ENCODE measurements at regions not wholly inside any gene's neighbourhood (a gene's known extent, or its start where the extent isn't known, plus 50 kb on each side); places are given as distances from the start of the nearest gene placed in this dataset.
A peak's percentile ranks its signal among the peaks of the same experiment; 100 is the strongest.

DNA sequence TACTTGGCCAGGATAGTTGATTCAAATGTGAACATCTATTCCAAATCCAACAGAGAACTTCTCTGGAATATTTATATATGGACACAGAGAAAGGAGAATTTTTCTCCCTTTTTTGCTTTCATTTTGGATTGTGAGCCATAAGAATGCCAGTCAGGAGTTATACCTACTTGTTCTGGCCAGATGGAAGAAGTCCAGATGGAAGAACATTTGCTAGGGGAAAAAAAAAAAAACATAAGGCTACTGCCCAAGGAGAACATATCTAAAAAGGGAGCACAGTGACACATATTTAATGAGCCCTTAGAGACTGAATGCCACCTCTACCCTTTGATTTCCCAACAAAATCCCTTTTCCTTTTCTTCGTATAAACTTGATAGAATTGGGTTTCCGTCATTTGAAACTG is 61.7 kb upstream of the PPP2R2B start:
- no peak for DNase-seq (ENCODE audit: extremely low read depth in 1 of 2, low read depth in 1 of 2)

GRCh38 chr5:146944019-146944418 is 65.5 kb upstream of the PPP2R2B start:
- DNase-seq (ENCODE audit: extremely low read depth in 1 of 2, low read depth in 1 of 2) = no peak

- no peak for DNase-seq (ENCODE audit: extremely low read depth in 1 of 2, low read depth in 1 of 2)
Measured at GRCh38 chr5:146944764-146945616, 66.4 kb upstream of the PPP2R2B start.

- DNase-seq (ENCODE audit: extremely low read depth in 1 of 2, low read depth in 1 of 2) = no peak
Measured at GRCh38 chr5:146945617-146946084, 67.1 kb upstream of the PPP2R2B start.

- DNase-seq (ENCODE audit: extremely low read depth in 1 of 2, low read depth in 1 of 2) = no peak
Measured at GRCh38 chr5:146947181-146947941, 68.8 kb upstream of the PPP2R2B start.

GRCh38 chr5:146948666-146949065 is 70.1 kb upstream of the PPP2R2B start:
- DNase-seq (ENCODE audit: extremely low read depth in 1 of 2, low read depth in 1 of 2) = no peak

DNA sequence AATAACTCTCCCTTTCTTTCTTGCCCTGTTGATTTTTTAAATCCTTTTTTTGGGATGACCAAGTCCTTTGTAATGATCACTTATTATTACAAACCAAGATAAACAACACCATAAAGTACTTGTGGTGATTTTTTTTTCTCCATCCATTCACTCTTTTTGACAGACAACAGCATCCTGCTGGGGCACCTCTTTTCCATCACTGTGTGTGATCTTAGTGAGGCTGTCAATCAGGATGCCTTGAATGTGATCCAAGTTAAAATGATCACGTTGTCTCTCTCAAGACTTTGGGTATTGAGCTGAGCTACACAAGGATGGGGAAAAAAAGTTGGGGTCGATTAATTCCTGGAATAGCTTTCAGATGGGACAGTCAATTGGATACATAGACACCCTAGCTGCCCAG is 73.6 kb upstream of the PPP2R2B start:
- no peak for DNase-seq (ENCODE audit: extremely low read depth in 1 of 2, low read depth in 1 of 2)

DNA sequence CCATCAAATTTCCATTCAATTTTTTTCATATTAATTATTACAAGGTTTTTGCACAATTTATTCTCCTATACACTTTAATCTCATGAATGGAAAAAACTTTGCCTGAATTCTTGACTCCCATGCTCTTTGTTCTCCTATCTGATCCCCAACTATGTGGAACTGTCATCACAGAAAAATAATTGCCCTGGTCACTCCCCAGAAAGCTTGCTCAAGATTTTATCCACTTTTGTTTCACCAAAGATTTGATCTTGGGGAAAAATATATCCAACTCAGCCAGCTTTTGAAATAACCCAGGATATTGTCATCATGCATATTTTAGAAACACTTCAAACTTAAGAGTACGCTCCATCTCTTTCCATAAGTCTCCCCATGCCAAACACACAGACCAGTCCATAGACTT is 77.7 kb upstream of the PPP2R2B start:
- no peak for DNase-seq (ENCODE audit: extremely low read depth in 1 of 2, low read depth in 1 of 2)

DNA sequence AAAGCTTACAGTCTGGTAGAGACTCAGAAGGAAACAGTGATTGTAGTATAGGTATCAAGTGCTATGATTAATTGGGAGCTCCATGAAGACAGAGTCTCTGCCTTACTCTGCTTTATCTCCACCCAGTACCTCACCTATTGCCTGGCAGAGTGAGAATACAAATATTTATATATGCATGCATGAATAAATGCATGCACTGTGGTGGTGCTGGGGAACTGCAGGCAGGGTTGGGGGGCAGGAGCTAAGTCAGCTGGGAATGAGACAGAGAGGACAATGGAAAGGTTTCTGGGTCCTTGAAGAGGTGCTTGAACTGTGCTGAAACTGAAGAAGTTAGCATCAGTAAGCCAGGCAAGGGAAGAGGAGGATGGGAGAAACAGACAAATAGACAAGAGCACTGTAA is 80.8 kb upstream of the PPP2R2B start:
- DNase-seq (ENCODE audit: extremely low read depth in 1 of 2, low read depth in 1 of 2) = no peak

GRCh38 chr5:146962801-146963355 is 84.3 kb upstream of the PPP2R2B start:
- no peak for DNase-seq (ENCODE audit: extremely low read depth in 1 of 2, low read depth in 1 of 2)

DNA sequence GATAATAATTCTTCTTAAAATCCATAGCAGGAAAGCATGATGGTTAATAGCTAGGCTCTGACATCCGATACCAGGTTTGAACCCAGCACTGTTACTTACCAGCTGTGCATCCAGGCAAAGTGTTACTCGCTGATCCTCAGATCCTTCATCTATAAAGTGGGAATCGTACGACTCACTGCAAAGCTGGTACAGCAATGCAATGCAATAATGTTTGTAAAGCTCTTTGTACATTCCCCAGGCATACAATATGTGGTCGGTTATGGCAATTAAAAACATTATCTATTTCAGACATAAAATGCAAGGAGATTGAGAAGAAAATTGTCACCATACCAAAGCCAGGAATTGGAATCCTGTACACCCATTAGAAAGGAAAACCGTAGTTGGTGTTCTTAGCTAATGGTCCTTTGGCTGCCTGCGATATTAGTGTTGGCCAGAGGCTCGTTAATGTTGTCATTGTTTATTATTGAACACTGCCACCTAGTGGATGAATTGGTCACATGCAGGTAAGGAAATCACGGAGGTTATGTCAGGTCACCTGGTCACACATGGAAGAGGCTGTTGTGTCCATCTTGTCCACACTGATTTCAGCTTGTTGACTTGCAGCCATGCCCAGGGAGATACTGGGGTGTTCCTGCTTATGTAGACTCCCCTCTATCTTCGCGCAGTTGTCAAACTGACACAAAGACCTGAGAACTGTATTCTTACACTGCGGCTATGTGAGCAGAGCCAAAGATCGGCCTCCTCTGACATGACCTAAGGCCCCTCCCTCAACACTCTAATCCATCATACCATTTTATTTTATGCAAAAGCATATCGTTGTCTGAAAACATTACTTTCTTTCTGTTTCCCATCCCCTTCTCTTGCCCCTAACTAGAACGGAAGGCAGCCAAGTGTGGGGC is 87.5 kb upstream of the PPP2R2B start:
- DNase-seq (ENCODE audit: extremely low read depth in 1 of 2, low read depth in 1 of 2) = peak in 1 of 2 donors; percentile 13

GRCh38 chr5:146967646-146968045 is 89.1 kb upstream of the PPP2R2B start:
- DNase-seq (ENCODE audit: extremely low read depth in 1 of 2, low read depth in 1 of 2) = no peak

DNA sequence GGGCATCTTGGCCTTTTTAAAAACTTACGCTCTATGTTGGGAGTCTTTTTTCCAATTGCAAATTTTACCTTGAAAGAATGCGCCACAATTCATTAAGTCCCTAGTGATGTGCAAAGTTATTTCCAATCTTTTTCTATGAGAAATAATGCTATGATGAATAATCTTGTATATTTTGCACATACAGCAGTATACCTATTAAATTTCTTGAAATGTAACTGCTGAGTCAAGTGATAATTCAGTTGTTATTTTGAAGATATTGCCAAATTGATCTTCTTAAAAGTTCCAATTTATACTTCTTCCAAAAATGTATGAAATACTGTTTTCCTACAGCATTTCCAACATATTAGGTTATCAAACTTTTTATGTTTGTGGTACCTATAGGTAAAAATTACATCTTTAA is 92.8 kb upstream of the PPP2R2B start:
- no peak for DNase-seq (ENCODE audit: extremely low read depth in 1 of 2, low read depth in 1 of 2)

GRCh38 chr5:146986469-146986868 is 107.9 kb upstream of the PPP2R2B start:
- no peak for DNase-seq (ENCODE audit: extremely low read depth in 1 of 2, low read depth in 1 of 2)

- no peak for DNase-seq (ENCODE audit: extremely low read depth in 1 of 2, low read depth in 1 of 2)
Measured at GRCh38 chr5:146993876-146994530, 115.4 kb upstream of the PPP2R2B start.

DNA sequence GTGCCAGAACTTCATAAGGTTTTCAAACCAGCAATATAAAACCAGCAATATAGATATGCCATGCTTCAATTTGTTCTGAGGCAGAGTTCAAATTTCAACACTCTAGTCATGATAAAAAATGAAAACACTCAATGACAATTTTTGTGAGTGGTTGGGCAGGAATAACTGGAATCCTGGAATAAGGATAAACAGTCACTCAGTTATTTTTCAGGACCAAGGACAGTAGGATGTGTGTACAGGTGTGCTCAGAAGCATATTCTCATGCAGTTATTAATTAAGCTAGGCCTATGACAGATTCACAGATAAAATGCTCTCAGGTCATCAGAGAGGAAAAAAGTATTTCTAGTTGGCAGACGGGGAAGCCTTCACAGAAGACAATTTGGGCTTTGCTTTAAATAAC is 117.3 kb upstream of the PPP2R2B start:
- no peak for DNase-seq (ENCODE audit: extremely low read depth in 1 of 2, low read depth in 1 of 2)

DNA sequence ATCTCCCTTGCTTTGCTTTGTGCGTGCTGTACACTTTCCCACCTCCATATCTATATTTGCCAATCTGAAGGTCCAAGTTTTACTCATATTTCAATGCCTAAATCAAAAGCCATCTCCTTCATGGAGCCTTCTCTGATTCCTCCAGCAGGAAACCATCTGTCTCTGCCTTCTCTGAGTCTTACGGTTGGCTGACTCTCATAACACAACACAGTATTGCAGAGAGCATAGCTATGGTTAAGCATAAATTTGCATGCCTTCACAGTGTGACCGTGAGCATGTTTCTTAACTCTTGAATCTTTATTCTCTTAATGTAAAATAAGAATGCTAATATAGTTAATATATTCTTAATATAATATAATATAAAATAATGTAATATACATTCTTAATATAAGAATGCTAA is 136.8 kb upstream of the PPP2R2B start:
- DNase-seq (ENCODE audit: extremely low read depth in 1 of 2, low read depth in 1 of 2) = no peak

- no peak for DNase-seq (ENCODE audit: extremely low read depth in 1 of 2, low read depth in 1 of 2)
Measured at GRCh38 chr5:147017191-147017590, 138.6 kb upstream of the PPP2R2B start.

DNA sequence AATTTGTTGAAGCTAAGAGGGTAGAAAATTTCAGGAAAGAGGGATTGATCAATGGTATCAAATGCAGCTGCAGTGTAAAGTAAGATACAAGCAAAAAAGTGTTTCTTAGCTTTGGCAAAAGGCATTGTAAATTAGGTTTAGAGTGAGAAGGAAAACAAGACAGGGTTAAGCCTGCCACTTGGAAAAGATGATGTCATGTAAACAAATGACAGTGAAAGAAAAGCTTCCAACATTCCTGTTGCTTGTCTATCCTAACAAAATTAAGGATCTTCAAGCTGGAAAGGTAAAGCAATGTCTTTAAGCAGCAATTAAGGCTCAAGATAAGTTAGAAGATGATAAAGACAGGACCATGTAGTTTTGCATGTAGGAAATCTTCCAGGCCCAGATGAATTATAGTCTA is 139.1 kb upstream of the PPP2R2B start:
- no peak for DNase-seq (ENCODE audit: extremely low read depth in 1 of 2, low read depth in 1 of 2)

GRCh38 chr5:147018812-147019211 is 140.3 kb upstream of the PPP2R2B start:
- DNase-seq (ENCODE audit: extremely low read depth in 1 of 2, low read depth in 1 of 2) = no peak

Data from stimulated activated CD8-positive, alpha-beta memory T cell treated with anti-CD3 and anti-CD28 coated beads, Interleukin-7, amount 100 ng/mL, for 48 hours (primary cell).